HuH-7.5 (cell line): ENCODE measurements at regions not wholly inside any gene's neighbourhood (a gene's known extent, or its start where the extent isn't known, plus 50 kb on each side); places are given as distances from the start of the nearest gene placed in this dataset.
A peak's percentile ranks its signal among the peaks of the same experiment; 100 is the strongest.

ENCODE experiments used
- DNase-seq: peaks from one replicate; pipeline ENCODE4 v3.0.0; 2011; ENCODE audit warnings: low spot score

- DNase-seq: no peak
Observed at GRCh38 chr3:14317057-14317553, 85.3 kb upstream of the SLC6A6 start.

- no peak for DNase-seq
Observed at GRCh38 chr3:14318646-14319045, 83.8 kb upstream of the SLC6A6 start.

- DNase-seq: peak; percentile 73
Observed at GRCh38 chr3:14319654-14320182, 82.7 kb upstream of the SLC6A6 start.

- no peak for DNase-seq
Observed at GRCh38 chr3:14320219-14320618, 82.2 kb upstream of the SLC6A6 start.

GRCh38 chr3:14322001-14322400 lies 80.4 kb upstream of the SLC6A6 start:
- DNase-seq: no peak

GRCh38 chr3:14322667-14323295 lies 79.6 kb upstream of the SLC6A6 start:
- no peak for DNase-seq

- no peak for DNase-seq
Observed at GRCh38 chr3:14323401-14324223, 78.8 kb upstream of the SLC6A6 start.

GRCh38 chr3:14324224-14324944 lies 78.0 kb upstream of the SLC6A6 start:
- DNase-seq: no peak

GRCh38 chr3:14328422-14328821 lies 74.0 kb upstream of the SLC6A6 start:
- no peak for DNase-seq

- DNase-seq: no peak
Observed at GRCh38 chr3:14329116-14329830, 73.1 kb upstream of the SLC6A6 start.

GRCh38 chr3:14329842-14330241 lies 72.6 kb upstream of the SLC6A6 start:
- no peak for DNase-seq

GRCh38 chr3:14330508-14330907 lies 71.9 kb upstream of the SLC6A6 start:
- no peak for DNase-seq

- no peak for DNase-seq
Observed at GRCh38 chr3:14331251-14331650, 71.2 kb upstream of the SLC6A6 start.

GRCh38 chr3:14332392-14332791 lies 70.0 kb upstream of the SLC6A6 start:
- no peak for DNase-seq

- no peak for DNase-seq
Observed at GRCh38 chr3:14333215-14333614, 69.2 kb upstream of the SLC6A6 start.

- no peak for DNase-seq
Observed at GRCh38 chr3:14333621-14334020, 68.8 kb upstream of the SLC6A6 start.

GRCh38 chr3:14334136-14334535 lies 68.3 kb upstream of the SLC6A6 start:
- no peak for DNase-seq

GRCh38 chr3:14334936-14335335 lies 67.5 kb upstream of the SLC6A6 start:
- no peak for DNase-seq

GRCh38 chr3:14335774-14336748 lies 66.3 kb upstream of the SLC6A6 start:
- DNase-seq: no peak

GRCh38 chr3:14336749-14337598 lies 65.4 kb upstream of the SLC6A6 start:
- no peak for DNase-seq
